GM23338 (cell line): ENCODE measurements at regions not wholly inside any gene's neighbourhood (a gene's known extent, or its start where the extent isn't known, plus 50 kb on each side); places are given as distances from the start of the nearest gene placed in this dataset.

ENCODE experiments used
- ATAC-seq: fragments of 200-7000 bp; cut with Tn5 transposase; 3 replicates; pipeline ENCODE4 v1.9.1; 2020
- DNase-seq: peaks from one replicate; pipeline ENCODE4 v3.0.0-alpha.2; 2015; ENCODE audit warnings: low spot score
- H2AFZ ChIP-seq: fragments of 200-600 bp; sonication (generic); 2 replicates; pipeline ENCODE4 v1.8.0; 2016; ENCODE audit warnings: antibody characterized with exemption, mild to moderate bottlenecking, moderate library complexity
- H3F3A ChIP-seq: fragments of 200-600 bp; sonication (generic); replicated peaks from 2 replicates; pipeline ENCODE4 v1.8.0; 2017; ENCODE audit warnings: antibody characterized with exemption, mixed run types, low read depth
- H3K27ac ChIP-seq: fragments of 200-600 bp; sonication (generic); 2 replicates; pipeline ENCODE4 v1.6.1; 2016; ENCODE audit warnings: low read depth
- H3K27me3 ChIP-seq: fragments of 200-600 bp; sonication (generic); 2 replicates; pipeline ENCODE4 v1.8.0; 2016; ENCODE audit warnings: mild to moderate bottlenecking, mixed run types, moderate library complexity; ENCODE audit not compliant: insufficient read depth
- H3K36me3 ChIP-seq: fragments of 200-600 bp; sonication (generic); 2 replicates; pipeline ENCODE4 v1.8.0; 2016; ENCODE audit warnings: mild to moderate bottlenecking; ENCODE audit not compliant: insufficient read depth
- H3K4me1 ChIP-seq: fragments of 200-600 bp; sonication (generic); 2 replicates; pipeline ENCODE4 v1.8.0; 2016; ENCODE audit warnings: mild to moderate bottlenecking, moderate library complexity; ENCODE audit not compliant: insufficient read depth
- H3K4me2 ChIP-seq: fragments of 200-600 bp; sonication (generic); 2 replicates; pipeline ENCODE4 v1.7.1; 2017; ENCODE audit warnings: mixed run types
- H3K4me3 ChIP-seq: fragments of 200-600 bp; sonication (generic); 2 replicates; pipeline ENCODE4 v1.6.1; 2016; ENCODE audit warnings: mixed run types
- H3K79me2 ChIP-seq: fragments of 200-600 bp; sonication (generic); replicated peaks from 2 replicates; pipeline ENCODE4 v1.8.0; 2017; ENCODE audit warnings: mild to moderate bottlenecking; ENCODE audit not compliant: insufficient read depth
- H3K9me2 ChIP-seq: fragments of 200-600 bp; sonication (generic); 2 replicates; pipeline ENCODE4 v1.8.0; 2017; ENCODE audit not compliant: insufficient read depth
- H4K20me1 ChIP-seq: fragments of 200-600 bp; sonication (generic); replicated peaks from 2 replicates; pipeline ENCODE4 v1.8.0; 2017; ENCODE audit warnings: mild to moderate bottlenecking; ENCODE audit not compliant: insufficient read depth
- H3K27ac Mint-ChIP-seq: 2 replicates; pipeline ENCODE4 v1.8.0; 2020; ENCODE audit warnings: inconsistent platforms, mild to moderate bottlenecking, moderate library complexity, mixed read lengths
- H3K27me3 Mint-ChIP-seq: 3 replicates; pipeline ENCODE4 v1.8.0; 2022; ENCODE audit warnings: low read depth, mild to moderate bottlenecking, moderate library complexity, mixed read lengths, inconsistent platforms; ENCODE audit not compliant: insufficient read depth, poor library complexity
- H3K36me3 Mint-ChIP-seq: 3 replicates; pipeline ENCODE4 v1.8.0; 2021; ENCODE audit warnings: low read depth, mild to moderate bottlenecking, inconsistent platforms, moderate library complexity, mixed read lengths
- H3K4me1 Mint-ChIP-seq: 3 replicates; pipeline ENCODE4 v1.8.0; 2020; ENCODE audit warnings: mild to moderate bottlenecking, inconsistent platforms, mixed read lengths
- H3K4me3 Mint-ChIP-seq: 3 replicates; pipeline ENCODE4 v1.8.0; 2021; ENCODE audit warnings: moderate library complexity, mild to moderate bottlenecking, inconsistent platforms, mixed read lengths
- H3K9me3 Mint-ChIP-seq: 3 replicates; pipeline ENCODE4 v1.8.0; 2020; ENCODE audit warnings: moderate library complexity, mild to moderate bottlenecking, inconsistent platforms, mixed read lengths
- CREB1 ChIP-seq: fragments of 250-450 bp; sonication (Bioruptor Pico); IDR thresholded peaks from 2 replicates; pipeline ENCODE4 v1.5.0; 2020; ENCODE audit warnings: low read depth, mild to moderate bottlenecking, moderate library complexity
- ZNF331 ChIP-seq: fragments of 250-450 bp; sonication (Bioruptor Pico); IDR thresholded peaks from 2 replicates; pipeline ENCODE4 v1.5.0; 2020; ENCODE audit warnings: low read depth, mild to moderate bottlenecking, moderate library complexity
- TF ChIP-seq, protein P1 (sequence below), 2 experiments: fragments of 200-600 bp in 1 of 2; sonication (generic) in 1 of 2; conservative IDR thresholded peaks; 2 replicates each; pipeline versions ENCODE4 v1.5.1 to v1.6.1; 2016 to 2017; ENCODE audit warnings: antibody characterized with exemption in 2 of 2, low read depth in 2 of 2, mild to moderate bottlenecking in 2 of 2, moderate library complexity in 1 of 2
- TF ChIP-seq, protein P2 (sequence below): fragments of 250-450 bp; sonication (Bioruptor Pico); IDR thresholded peaks from 2 replicates; pipeline ENCODE4 v1.5.0; 2020; ENCODE audit warnings: mild to moderate bottlenecking, moderate library complexity

DNA sequence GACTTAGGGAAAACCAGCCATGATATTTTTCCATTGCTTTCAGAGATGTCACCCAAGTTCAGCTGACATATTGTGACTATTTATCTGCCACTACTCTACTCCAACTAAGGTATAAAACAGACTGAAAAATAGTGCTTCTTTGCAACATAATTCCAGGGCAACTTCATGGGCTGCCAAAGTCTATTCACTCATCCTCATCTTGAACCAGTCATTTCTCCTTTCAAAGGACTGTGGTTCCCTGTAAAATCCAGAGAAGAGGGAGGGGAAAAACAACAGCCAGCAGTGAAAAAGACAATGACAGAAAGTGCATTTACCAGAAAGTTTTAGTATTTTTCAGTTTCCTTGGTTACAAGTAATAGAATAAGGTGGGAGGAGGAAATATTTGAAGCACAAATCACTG, 191.1 kb downstream of the EFHB start (continued):
- TF ChIP-seq CREB1 (CRISPR knock-in tag): no peak

DNA sequence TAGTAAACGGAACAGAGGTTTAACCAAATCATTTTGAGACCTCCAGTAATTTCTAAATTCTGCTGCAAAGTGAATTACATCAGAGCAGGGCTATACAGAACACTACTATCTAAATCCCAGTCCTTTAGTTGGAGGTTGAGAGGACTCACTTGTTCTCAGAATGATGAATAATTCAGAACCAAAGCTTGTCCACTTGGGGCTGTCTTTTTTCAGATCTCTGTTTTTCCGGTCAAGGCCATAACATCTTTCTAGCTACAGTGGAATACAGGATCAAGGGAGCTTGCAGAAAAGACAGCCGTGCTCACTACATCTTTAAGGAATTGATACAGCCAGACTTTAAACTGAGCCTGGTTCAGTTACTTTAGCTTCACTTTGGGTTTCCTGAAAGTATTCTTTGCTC, 194.5 kb downstream of the EFHB start:
- H3K27me3 Mint-ChIP-seq: no peaks in the 10 kb centered on the region
- DNase-seq (no peak), ATAC-seq (no peak)
- H3K27me3 ChIP-seq: no peaks in the 10 kb centered on the region
- no peaks in the 10 kb centered on the region for H4K20me1 ChIP-seq
- H3K79me2 ChIP-seq: no peaks in the 10 kb centered on the region
- no peak overlapping the region for H3K4me3 Mint-ChIP-seq
- H3K4me1 ChIP-seq: peaks cover 11% of the 10 kb centered on the region
- H3K4me3 ChIP-seq: no peak overlapping the region
- no peak overlapping the region for H3K4me2 ChIP-seq
- no peaks in the 10 kb centered on the region for H3K36me3 Mint-ChIP-seq
- H3K27ac Mint-ChIP-seq: no peak overlapping the region
- no peaks in the 10 kb centered on the region for H3F3A ChIP-seq
- peaks cover 16% of the 10 kb centered on the region for H3K4me1 Mint-ChIP-seq
- H2AFZ ChIP-seq: 0 out of 2 replicates have a peak overlapping the region, but pooled peaks have one; percentile 21
- H3K36me3 ChIP-seq: no peaks in the 10 kb centered on the region
- peaks cover 9% of the 10 kb centered on the region; the same call in 1 of the 2 replicates for H3K9me2 ChIP-seq
- no peak overlapping the region for H3K27ac ChIP-seq
- H3K9me3 Mint-ChIP-seq: no peaks in the 10 kb centered on the region
- TF ChIP-seq, protein P1, sequence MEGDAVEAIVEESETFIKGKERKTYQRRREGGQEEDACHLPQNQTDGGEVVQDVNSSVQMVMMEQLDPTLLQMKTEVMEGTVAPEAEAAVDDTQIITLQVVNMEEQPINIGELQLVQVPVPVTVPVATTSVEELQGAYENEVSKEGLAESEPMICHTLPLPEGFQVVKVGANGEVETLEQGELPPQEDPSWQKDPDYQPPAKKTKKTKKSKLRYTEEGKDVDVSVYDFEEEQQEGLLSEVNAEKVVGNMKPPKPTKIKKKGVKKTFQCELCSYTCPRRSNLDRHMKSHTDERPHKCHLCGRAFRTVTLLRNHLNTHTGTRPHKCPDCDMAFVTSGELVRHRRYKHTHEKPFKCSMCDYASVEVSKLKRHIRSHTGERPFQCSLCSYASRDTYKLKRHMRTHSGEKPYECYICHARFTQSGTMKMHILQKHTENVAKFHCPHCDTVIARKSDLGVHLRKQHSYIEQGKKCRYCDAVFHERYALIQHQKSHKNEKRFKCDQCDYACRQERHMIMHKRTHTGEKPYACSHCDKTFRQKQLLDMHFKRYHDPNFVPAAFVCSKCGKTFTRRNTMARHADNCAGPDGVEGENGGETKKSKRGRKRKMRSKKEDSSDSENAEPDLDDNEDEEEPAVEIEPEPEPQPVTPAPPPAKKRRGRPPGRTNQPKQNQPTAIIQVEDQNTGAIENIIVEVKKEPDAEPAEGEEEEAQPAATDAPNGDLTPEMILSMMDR (conservative IDR thresholded peaks at IDR 0.05; ENCODE audit: low read depth in 2 of 2): no peak
- TF ChIP-seq ZNF331: no peak
- TF ChIP-seq, protein P2, sequence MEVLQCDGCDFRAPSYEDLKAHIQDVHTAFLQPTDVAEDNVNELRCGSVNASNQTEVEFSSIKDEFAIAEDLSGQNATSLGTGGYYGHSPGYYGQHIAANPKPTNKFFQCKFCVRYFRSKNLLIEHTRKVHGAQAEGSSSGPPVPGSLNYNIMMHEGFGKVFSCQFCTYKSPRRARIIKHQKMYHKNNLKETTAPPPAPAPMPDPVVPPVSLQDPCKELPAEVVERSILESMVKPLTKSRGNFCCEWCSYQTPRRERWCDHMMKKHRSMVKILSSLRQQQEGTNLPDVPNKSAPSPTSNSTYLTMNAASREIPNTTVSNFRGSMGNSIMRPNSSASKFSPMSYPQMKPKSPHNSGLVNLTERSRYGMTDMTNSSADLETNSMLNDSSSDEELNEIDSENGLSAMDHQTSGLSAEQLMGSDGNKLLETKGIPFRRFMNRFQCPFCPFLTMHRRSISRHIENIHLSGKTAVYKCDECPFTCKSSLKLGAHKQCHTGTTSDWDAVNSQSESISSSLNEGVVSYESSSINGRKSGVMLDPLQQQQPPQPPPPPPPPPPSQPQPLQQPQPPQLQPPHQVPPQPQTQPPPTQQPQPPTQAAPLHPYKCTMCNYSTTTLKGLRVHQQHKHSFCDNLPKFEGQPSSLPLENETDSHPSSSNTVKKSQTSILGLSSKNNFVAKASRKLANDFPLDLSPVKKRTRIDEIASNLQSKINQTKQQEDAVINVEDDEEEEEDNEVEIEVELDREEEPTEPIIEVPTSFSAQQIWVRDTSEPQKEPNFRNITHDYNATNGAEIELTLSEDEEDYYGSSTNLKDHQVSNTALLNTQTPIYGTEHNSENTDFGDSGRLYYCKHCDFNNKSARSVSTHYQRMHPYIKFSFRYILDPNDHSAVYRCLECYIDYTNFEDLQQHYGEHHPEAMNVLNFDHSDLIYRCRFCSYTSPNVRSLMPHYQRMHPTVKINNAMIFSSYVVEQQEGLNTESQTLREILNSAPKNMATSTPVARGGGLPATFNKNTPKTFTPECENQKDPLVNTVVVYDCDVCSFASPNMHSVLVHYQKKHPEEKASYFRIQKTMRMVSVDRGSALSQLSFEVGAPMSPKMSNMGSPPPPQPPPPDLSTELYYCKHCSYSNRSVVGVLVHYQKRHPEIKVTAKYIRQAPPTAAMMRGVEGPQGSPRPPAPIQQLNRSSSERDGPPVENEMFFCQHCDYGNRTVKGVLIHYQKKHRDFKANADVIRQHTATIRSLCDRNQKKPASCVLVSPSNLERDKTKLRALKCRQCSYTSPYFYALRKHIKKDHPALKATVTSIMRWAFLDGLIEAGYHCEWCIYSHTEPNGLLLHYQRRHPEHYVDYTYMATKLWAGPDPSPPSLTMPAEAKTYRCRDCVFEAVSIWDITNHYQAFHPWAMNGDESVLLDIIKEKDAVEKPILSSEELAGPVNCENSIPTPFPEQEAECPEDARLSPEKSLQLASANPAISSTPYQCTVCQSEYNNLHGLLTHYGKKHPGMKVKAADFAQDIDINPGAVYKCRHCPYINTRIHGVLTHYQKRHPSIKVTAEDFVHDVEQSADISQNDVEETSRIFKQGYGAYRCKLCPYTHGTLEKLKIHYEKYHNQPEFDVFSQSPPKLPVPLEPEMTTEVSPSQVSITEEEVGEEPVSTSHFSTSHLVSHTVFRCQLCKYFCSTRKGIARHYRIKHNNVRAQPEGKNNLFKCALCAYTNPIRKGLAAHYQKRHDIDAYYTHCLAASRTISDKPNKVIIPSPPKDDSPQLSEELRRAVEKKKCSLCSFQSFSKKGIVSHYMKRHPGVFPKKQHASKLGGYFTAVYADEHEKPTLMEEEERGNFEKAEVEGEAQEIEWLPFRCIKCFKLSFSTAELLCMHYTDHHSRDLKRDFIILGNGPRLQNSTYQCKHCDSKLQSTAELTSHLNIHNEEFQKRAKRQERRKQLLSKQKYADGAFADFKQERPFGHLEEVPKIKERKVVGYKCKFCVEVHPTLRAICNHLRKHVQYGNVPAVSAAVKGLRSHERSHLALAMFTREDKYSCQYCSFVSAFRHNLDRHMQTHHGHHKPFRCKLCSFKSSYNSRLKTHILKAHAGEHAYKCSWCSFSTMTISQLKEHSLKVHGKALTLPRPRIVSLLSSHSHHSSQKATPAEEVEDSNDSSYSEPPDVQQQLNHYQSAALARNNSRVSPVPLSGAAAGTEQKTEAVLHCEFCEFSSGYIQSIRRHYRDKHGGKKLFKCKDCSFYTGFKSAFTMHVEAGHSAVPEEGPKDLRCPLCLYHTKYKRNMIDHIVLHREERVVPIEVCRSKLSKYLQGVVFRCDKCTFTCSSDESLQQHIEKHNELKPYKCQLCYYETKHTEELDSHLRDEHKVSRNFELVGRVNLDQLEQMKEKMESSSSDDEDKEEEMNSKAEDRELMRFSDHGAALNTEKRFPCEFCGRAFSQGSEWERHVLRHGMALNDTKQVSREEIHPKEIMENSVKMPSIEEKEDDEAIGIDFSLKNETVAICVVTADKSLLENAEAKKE (CRISPR knock-in tag): no peak
